Breast epithelium (tissue), 4 donors: ENCODE measurements at regions not wholly inside any gene's neighbourhood (a gene's known extent, or its start where the extent isn't known, plus 50 kb on each side); places are given as distances from the start of the nearest gene placed in this dataset.

ENCODE experiments used
- DNase-seq, 2 donors: peaks; one replicate each; pipeline ENCODE4 v3.0.0-alpha.2; 2019; ENCODE audit warnings: low spot score in 2 of 2
- H3K27ac ChIP-seq, 2 donors: fragments of 200-600 bp; sonication (generic) in 1 of 2; one replicate each; pipeline ENCODE4 v1.5.1; 2016 to 2019; ENCODE audit warnings: mild to moderate bottlenecking in 1 of 2
- H3K27me3 ChIP-seq, 2 donors: fragments of 200-600 bp; sonication (generic) in 1 of 2; one replicate each; pipeline versions ENCODE4 v1.5.1 to v1.6.0; 2017 to 2019; ENCODE audit warnings: control low read depth in 1 of 2, mild to moderate bottlenecking in 1 of 2
- H3K36me3 ChIP-seq: fragments of 200-600 bp; one replicate; pipeline ENCODE4 v1.5.1; 2019
- H3K4me1 ChIP-seq, 2 donors: fragments of 200-600 bp; sonication (generic); one replicate each; pipeline ENCODE4 v1.5.1; 2016 to 2019; ENCODE audit warnings: control low read depth in 1 of 2
- H3K4me3 ChIP-seq, 3 donors: fragments of 200-600 bp; sonication (generic); 1 replicate in 2 of 3; 2 replicates in 1 of 3; pipeline ENCODE4 v1.5.1; 2016 to 2019; ENCODE audit warnings: mild to moderate bottlenecking in 3 of 3, moderate library complexity in 2 of 3
- H3K9me3 ChIP-seq, 2 donors: fragments of 200-600 bp; sonication (generic) in 1 of 2; one replicate each; pipeline ENCODE4 v1.5.1; 2016 to 2019; ENCODE audit warnings: control low read depth in 1 of 2
- CTCF ChIP-seq, 3 donors: fragments of 450-650 bp; IDR thresholded peaks; one replicate each; pipeline ENCODE4 v1.5.1; 2016 to 2017; ENCODE audit warnings: antibody characterized with exemption in 3 of 3, mild to moderate bottlenecking in 3 of 3, moderate library complexity in 3 of 3
- POLR2A ChIP-seq: fragments of 450-650 bp; IDR thresholded peaks from one replicate; pipeline ENCODE4 v1.6.1; 2016; ENCODE audit warnings: antibody characterized with exemption, mild to moderate bottlenecking, moderate library complexity
- POLR2AphosphoS5 ChIP-seq, 3 donors: sonication (generic); formaldehyde crosslinking; IDR thresholded peaks; one replicate each; pipeline ENCODE4 v1.6.1; 2017; ENCODE audit warnings: antibody characterized with exemption in 3 of 3
- intact Hi-C: fragments of 100-400 bp; cut with DNase I; formaldehyde crosslinking; loops from one replicate; pipeline ENCODE4 v1.15.1; 2023; ENCODE audit warnings: low total_unique reads

- TF ChIP-seq CTCF (IDR thresholded peaks at IDR 0.05) (no peak), POLR2AphosphoS5 (IDR thresholded peaks at IDR 0.05) (no peak), POLR2A (no peak)
- Histone ChIP-seq H3K27me3 (no peaks in the 10 kb centered on the region), H3K9me3 (no peaks in the 10 kb centered on the region), H3K4me3 (no peak overlapping the region), H3K4me1 (no peaks in the 10 kb centered on the region), H3K27ac (no peak overlapping the region), H3K36me3 (no peaks in the 10 kb centered on the region)
- no peak for DNase-seq
- intact Hi-C loops = no loop called here
These were observed 653.4 kb upstream of the ID2 start for GRCh38 chr2:8028436-8028835.

GRCh38 chr2:8028981-8029380, 652.9 kb upstream of the ID2 start:
- Histone ChIP-seq H3K4me3 (no peak overlapping the region), H3K27ac (no peak overlapping the region), H3K27me3 (no peaks in the 10 kb centered on the region), H3K4me1 (no peaks in the 10 kb centered on the region), H3K36me3 (no peaks in the 10 kb centered on the region), H3K9me3 (no peaks in the 10 kb centered on the region)
- DNase-seq = no peak
- no peak for TF ChIP-seq POLR2A
- no peak for TF ChIP-seq POLR2AphosphoS5 (IDR thresholded peaks at IDR 0.05)
- no peak for TF ChIP-seq CTCF (IDR thresholded peaks at IDR 0.05)
- intact Hi-C loops = no loop called here

GRCh38 chr2:8030573-8031303, 651.1 kb upstream of the ID2 start:
- intact Hi-C loops = no loop called here
- no peak for TF ChIP-seq POLR2AphosphoS5 (IDR thresholded peaks at IDR 0.05)
- no peak for TF ChIP-seq CTCF (IDR thresholded peaks at IDR 0.05)
- no peak for TF ChIP-seq POLR2A
- DNase-seq = no peak
- no peak overlapping the region for H3K27ac ChIP-seq
- no peak overlapping the region for H3K4me3 ChIP-seq
- H3K9me3 ChIP-seq = no peaks in the 10 kb centered on the region
- no peaks in the 10 kb centered on the region for H3K4me1 ChIP-seq
- H3K36me3 ChIP-seq = no peaks in the 10 kb centered on the region
- no peaks in the 10 kb centered on the region for H3K27me3 ChIP-seq

GRCh38 chr2:8031370-8031769, 650.5 kb upstream of the ID2 start:
- intact Hi-C loops = no loop called here
- Histone ChIP-seq H3K4me1 (no peaks in the 10 kb centered on the region), H3K27ac (no peak overlapping the region), H3K27me3 (no peaks in the 10 kb centered on the region), H3K36me3 (no peaks in the 10 kb centered on the region), H3K4me3 (no peak overlapping the region), H3K9me3 (no peaks in the 10 kb centered on the region)
- no peak for DNase-seq
- no peak for TF ChIP-seq POLR2AphosphoS5 (IDR thresholded peaks at IDR 0.05)

- H3K27me3 ChIP-seq = no peaks in the 10 kb centered on the region
- no peak for TF ChIP-seq POLR2A
- TF ChIP-seq POLR2AphosphoS5 (IDR thresholded peaks at IDR 0.05) = no peak
- TF ChIP-seq CTCF (IDR thresholded peaks at IDR 0.05) = no peak
- no peak overlapping the region for H3K27ac ChIP-seq
- no peaks in the 10 kb centered on the region for H3K4me1 ChIP-seq
- no peaks in the 10 kb centered on the region for H3K9me3 ChIP-seq
- H3K4me3 ChIP-seq = no peak overlapping the region
- DNase-seq = no peak
- H3K36me3 ChIP-seq = no peaks in the 10 kb centered on the region
- intact Hi-C loops = no loop called here
These were observed 648.2 kb upstream of the ID2 start for GRCh38 chr2:8033546-8034096.
